ENCODE measurements at regions not wholly inside any gene's neighbourhood (a gene's known extent, or its start where the extent isn't known, plus 50 kb on each side); places are given as distances from the start of the nearest gene placed in this dataset.
A peak's percentile ranks its signal among the peaks of the same experiment; 100 is the strongest.
"Not testable (repeated sequence)": the region's sequence is repeated elsewhere in the genome, so short reads cannot be mapped to it uniquely, and the experiment has no call there.

DNA sequence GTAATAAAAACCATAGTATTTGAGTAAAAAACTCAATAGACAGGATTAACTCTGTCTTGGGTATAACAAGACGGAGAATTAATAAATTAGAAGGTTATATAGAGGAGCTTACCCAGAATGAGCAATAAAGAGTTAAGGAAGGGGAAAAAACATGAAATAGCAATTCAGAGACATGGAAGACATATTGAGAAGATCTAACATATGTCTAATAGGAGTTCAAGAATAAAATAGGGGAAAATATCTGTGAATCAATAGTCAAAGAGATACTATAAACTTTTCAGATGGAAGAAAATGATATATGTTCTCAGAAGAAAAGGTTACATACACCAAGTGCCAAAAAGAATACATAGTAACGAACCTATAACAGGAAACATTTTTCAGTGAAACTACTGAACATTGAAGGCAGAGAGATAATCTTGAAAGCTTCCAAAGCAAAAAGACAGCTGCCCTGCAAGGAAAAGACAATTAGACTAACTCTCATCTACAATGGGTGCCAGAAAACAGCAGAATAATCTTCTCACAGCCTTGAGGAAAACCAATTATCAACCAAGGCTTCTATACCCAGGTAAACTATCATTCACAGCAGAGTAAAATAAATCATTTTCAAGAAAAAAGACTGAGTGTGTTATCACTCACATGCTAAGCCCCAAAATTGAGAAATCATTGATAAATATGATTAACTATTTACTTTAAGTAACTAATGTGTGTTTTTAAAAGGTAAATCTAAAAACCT lies 106.0 kb downstream of the ENC1 start:
- no peak for DNase-seq (ENCODE audit: low spot score)

DNA sequence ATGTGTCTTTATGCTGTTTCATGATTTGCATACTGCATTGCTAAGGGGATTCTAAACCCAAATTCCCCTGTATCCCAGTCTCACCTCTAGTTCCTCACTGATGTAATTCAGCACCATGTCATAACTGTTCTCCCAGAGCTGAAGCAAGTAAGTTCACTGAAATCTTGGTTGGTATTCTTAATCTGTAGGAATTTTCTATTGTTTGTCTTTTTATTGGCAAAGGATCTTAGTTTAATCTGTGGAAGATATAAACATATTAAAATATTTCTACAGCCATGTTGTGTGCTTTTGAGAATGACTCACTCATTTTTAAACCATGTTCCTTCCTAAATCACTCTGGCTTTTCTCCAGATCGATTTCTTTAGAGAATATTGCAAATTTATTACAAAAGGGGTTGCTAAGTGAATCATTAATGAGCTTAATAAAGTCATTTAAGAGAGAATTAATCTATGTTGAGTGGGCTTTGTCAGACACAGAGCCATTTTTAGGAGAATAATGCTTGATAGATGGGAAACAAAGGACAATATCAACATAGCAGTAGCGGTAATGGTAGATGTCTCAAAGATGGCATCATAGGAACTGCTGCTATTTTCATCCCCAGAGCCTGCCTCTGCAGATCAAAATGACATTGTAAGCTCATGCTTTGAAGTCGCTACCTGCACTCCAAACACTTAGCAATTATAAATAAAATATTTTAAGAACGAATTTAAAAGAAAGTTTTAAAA lies 110.0 kb downstream of the ENC1 start:
- no peak for DNase-seq (ENCODE audit: low spot score)

DNA sequence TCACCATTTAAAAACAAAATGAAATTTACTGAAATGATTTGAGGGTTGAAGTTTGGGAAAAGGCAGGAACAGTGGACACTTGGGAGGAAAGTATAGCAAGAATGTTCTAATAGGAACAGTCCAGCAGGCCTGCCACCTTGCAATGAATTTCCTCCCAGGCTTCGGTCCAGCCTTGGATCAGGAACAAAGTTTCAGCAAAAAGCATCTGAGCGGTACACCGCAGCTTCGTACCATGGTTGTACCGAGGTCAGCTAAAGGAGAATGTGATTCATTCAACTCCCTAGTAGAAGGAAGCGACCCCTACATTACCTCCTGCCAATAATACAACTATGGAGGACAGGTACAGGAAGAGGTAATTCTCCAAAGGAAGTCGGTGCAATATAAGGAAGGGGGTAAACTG lies 111.4 kb downstream of the ENC1 start:
- no peak for DNase-seq (ENCODE audit: low spot score)

DNA sequence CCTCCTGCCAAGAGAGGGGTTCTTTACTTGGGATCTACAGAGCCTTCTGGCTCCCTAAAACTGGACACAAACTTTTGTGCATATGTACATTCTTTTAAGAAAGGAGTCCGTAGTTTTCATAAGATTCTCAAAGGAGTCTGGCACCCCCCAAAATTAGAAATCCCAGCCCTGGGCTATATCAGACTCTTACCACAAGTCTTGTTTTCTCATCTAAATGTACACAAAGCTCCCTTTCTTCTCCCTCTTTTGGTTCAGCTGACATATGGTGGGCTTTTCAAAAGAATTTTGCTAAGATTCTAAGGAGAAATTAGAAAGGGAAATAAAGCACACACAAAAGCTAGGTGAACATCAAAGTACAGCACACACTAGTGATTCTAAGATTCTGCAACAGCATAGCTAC lies 114.4 kb downstream of the ENC1 start:
- DNase-seq (ENCODE audit: low spot score) = no peak

DNA sequence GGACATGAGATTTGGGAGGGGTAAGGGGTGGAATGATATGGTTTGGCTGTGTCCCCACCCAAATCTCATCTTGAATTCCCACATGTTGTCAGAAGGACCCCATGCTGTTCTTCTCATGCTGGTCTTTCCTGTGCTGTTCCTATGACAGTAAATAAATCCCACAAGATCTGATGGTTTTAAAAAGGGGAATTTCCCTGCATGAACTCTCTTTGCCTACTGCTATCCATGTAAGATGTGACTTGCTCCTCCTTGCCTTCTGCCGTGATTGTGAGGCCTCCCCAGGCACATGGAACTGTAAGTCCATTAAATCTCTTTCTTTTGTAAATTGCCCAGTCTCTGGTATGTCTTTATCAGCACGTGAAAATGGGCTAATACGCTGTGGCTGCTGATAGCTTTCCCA lies 115.8 kb downstream of the ENC1 start:
- not testable (repeated sequence) for DNase-seq (ENCODE audit: low spot score)

DNA sequence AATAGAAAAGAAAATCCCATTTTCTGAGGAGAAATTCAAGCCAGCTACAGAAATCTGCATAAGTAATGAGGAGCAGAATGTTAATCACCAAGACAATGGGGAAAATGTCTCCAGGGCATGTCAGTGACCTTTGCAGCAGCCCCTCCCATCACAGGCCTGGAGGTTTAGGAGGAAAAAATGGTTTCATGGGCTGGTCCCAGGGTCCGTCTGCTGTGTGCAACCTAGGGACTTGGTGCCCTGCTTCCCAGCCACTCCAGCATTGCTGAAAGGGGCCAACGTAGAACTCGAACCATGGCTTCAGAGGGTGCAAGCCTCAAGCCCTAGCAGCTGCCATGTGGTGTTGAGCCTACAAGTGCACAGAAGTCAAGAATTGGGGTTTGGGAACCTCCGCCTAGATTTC lies 116.8 kb downstream of the ENC1 start:
- not testable (repeated sequence) for DNase-seq (ENCODE audit: low spot score)

DNA sequence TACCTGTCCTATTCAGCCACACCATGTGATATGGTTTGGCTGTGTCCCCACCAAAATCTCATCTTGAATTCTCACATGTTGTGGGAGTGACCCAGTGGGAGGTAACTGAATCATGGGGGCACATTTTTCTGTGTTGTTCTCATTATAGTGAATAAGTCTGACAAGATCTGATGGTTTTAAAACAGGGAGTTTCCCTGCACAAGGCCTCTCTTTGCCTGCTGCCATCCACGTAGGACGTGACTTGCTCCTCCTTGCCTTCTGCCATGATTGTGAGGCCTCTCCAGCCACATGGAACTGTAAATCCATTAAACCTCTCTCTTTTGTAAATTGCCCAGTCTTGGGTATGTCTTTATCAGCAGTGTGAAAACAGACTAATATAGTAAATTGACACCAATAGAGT lies 117.7 kb downstream of the ENC1 start:
- not testable (repeated sequence) for DNase-seq (ENCODE audit: low spot score)

DNA sequence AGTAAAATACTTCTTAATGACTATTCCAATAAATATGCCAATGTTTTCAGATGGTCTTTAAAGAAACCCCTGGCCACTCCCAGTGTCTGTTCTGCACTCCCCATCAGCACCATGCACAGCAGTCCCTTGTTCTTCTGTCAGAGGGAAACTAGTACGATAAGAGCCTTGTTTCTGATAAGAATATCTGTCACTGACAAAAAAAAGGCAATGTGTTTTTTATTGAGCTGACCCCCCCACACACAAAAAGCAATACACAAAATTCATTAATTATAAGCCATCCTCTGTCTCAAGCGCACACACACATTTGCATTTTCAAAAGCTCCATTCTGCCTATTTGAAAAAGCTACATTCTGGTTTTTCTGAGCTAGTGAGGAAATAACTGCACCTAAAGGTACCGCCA lies 119.1 kb downstream of the ENC1 start:
- no peak for DNase-seq (ENCODE audit: low spot score)

DNA sequence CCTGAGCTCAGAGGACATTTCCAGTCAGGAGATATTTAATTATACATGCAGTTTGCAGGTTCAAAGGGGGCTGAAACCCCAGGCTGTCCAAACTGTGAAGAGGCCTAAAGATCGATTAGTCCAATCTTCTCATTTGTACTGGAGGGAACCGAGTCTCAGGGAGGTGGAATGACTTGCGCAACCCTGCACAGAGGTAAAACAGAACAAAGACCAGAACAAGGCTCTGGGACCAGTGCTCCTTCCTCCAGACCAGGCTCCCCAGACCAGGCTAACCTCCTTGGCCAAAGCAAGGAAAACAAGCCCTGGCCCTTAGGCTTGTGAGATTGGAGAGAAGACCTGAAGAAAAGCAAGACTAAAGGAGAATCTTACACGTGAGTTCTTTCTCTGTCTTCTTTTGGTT lies 120.8 kb downstream of the ENC1 start:
- DNase-seq (ENCODE audit: low spot score) = no peak

DNA sequence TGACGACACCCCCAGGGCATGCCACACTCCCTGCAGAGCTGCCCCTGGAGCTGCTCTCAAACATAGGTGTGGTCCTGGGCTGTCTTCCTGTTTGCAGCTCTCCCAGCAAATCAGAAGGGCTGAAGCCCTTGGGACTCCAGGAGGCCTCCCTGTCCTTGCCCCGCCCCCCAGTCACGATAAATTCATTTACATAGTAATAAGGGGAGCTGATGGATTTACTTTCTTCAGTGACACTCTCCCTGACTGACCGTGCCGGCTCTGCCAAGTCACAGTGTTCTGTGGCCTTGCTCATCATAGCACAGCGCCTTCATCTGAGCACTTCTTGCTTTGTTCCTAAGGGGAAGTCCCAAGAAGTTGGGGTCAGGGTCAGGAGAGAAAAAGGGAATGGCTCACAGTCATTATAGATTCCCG lies 121.4 kb downstream of the ENC1 start:
- peak; percentile 39 for DNase-seq (ENCODE audit: low spot score)

DNA sequence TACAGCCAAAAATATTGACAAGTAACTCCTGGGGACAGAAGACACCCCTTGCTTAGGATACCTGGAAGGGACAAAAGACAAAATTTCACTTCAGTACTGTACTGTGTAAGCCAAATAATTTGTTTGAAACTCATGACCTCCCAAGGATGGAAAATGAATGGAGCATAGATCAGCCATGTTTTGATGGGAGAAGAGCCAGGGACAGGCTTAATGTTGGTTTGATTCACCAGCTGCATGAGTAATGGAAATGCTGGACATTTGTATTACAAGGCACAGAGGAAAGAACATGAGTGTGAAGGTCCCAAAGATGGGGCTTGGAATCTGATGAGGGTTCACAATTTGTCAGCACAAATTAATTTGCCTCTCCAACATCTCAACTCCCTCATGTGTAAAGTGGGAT lies 122.8 kb downstream of the ENC1 start:
- DNase-seq (ENCODE audit: low spot score) = no peak

DNA sequence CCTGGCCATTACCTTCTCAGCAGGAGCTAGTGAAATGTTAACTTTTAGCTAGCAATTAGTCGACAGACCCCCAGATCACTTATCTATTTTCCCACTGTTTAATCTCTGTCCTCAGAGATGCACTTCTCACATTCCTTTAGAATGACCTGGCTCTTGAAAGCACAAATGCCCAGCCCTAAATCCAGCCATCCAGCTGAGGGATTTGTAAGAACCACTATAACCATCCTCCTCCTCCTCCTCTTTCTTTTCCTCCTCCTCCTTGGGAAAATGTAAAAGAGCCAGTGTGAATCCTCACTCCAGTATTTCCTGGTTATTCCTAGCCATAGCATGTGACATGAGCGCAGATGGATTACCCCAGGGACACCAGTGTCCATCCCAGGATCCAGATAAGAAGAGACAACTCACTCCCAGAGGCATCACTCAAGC lies 124.3 kb downstream of the ENC1 start:
- peak; percentile 65 for DNase-seq (ENCODE audit: low spot score)

DNA sequence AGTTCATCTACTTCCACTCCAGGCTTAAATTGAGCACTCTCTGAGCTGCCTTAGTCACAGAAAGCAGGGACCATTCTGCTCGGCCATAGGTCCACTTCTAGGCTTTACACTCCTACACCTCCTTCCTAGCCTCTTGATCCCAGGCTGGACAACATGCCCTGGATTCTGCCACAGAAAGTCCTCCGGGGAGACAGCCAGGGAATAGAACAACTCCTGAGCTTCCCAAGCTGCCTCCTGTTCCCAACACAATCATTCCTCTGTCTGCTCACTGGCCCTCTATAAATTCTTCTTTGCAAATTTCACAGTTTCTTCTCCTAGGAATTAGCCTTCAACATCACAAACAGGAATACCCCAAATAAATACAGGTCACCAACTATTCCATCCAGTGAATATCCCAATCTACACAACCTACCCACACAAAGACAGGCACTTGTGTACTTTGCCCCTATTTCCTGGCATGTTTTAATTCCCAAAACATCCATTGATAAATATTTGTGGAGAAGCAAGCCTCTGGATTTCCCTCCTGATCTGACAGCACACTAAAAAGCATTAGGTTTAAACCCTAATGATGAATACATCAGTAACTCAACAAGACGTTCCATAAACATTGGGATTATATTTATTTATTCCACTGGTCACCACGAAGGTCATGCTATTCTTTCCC lies 125.5 kb downstream of the ENC1 start:
- DNase-seq (ENCODE audit: low spot score) = no peak

DNA sequence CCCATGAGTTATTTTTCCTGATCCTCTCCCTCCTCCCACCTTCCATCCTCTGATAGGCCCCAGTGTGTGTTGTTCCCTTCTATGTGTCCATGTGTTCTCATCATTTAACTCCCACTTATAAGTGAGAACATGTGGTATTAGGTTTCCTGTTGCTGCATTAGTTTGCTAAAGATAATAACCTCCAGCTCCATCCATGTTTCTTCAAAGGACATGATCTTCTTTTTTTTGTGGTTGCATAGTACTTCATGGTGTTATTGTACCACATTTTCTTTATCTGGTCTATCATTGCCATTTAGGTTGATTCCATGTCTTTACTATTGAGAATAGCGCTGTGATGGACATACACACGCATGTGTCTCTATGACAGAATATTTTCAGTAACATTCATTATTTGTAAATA lies 128.8 kb downstream of the ENC1 start:
- not testable (repeated sequence) for DNase-seq (ENCODE audit: low spot score)

DNA sequence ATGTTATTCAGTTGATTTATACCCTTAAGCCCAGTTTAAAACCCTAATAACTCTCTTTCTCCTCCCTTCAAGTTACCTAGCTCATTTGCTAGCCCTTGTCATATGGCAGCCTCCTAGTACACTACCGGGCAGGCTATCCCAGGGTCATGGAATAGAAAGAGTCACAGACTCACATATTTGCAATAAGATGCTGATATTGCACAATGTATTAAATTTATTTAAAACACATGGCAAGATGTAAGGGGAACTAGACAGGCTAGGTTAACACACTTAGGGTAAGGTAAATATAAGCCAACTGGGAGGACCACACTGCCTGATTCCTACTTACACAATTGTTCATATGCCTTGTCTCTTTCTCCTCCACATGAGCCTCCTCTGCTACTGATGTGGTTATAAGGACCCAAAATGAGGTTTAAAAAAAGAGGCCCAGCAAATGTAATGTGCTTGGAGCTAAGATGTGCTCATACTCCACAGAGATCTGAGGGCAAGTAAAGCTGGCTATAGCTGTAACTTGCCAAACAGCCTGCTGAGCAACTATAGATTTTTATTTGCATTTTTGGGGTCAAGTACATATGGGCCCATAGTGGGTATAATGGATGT lies 130.0 kb downstream of the ENC1 start:
- no peak for DNase-seq (ENCODE audit: low spot score)

DNA sequence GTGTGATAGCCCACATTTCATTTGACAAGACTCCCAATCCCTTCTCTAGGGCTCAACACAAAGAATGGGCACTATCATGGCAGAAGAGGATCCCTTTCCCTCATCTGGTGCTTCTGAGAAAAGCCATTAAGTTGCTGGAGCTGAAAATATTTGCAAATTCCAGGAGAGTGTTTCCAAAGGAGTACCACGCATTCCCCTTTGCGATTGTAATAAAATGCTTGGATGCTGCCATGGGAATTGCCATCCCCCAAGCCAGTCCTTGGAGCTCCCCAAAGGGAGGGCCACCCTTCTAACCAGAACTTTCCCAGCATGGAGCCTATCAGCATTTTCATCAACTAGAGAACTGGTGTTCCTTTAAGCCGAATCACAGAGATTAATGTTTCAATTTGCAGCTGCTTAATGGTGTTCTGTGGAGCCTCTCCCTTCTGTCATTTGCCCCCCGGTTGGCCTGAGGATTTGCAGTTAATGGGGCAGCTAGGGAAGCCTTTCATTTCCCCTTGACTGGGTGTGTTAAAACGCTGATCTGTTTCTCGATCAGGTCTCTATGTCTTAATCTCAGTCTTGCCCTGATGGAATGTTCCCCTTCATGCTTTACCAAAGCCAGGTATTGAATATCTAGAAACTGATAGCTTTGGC lies 133.0 kb downstream of the ENC1 start:
- no peak for DNase-seq (ENCODE audit: low spot score)

DNA sequence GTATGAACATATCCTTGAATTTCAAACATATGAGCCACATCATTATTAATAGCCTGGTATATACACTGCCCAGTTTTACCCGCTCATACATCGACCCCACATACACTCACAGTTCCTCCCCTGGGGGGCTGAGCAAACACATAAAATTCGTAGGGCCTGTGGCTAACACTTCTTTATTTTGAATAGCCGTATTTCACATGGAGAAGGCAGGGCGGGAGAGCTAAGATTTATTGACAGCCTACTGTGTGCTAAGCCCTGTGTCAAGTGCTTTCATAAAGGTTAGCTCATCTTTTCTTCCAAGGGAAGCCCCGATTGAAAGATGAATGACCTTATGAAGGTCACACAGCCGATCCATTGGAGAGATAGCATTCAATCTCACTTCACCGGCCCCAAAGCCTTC lies 134.4 kb downstream of the ENC1 start:
- DNase-seq (ENCODE audit: low spot score) = no peak

DNA sequence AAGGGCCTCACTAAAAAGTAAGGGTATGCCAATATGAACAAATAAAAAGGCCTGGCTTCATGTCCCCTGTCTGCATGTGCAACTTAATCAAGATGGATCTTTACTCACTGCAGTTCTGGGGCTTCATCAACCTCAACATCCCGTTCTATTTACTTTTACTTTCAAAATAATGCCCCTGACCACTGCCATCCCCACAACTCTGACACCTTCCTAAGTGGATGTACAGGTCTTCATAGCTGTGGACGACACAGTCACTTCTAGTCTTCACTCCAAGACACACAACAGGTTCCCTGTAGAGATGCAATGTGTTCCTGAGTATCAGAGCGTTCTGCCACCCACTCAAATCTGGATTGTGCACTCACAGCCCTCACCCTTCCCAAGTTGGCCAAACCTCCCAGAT lies 136.1 kb downstream of the ENC1 start:
- DNase-seq (ENCODE audit: low spot score) = no peak

DNA sequence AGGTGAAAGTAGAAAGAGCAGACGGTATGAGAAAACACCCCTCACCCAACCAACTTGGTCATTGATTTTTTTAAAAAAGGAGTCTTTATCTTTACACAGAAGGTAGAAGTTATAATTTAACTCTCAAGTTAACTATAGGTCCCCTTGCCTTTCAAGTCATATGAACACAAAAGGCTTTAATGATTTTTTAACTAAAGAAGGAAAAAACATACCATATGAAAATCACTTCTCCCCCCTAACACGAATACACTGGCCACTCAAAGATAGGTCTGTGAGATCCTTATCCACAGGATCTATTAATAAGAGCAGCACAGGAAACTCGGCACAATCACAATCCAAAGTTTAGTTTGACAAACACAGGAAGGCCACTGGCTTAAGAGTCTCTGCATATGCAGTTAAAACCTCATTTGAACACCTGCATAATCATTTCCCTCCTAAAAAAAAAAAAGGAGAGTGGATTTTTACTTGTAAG lies 138.0 kb downstream of the ENC1 start:
- no peak for DNase-seq (ENCODE audit: low spot score)

DNA sequence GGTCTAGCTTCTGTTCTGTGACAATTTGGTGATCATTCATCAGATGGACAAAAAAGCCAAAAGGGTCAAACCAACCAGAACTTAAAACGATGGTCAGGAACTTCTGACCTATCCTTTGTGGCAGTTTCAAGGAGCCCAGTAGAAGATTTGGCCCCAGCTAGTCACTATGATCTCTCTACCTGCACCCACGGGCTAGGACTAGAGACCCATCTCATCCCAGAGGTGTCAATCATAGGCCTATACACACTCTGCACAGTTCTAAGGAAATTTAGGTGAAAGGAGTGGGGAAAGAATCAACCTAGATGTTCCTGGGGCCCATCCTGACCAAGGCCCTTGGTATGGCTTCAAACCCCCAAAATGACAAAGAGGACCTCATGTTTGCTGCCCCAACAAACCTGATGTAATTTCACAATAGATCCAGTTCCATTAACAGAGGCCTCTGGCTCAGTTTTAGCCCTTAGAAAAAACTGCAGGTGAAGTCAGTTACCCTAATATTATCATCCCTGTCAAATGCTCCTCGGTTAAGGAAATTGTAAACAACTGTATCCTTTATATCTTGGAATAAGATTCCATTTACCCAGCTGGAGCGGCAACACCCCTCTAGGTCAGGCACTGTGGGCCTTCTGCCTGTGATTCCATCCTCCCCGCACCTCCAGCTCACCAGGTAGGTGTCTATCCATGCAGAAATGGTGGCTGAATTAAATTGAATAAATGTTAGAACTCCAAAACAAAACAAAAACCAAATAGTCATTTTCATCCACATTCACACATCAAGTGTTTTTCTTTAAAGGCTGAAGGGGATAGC lies 138.7 kb downstream of the ENC1 start:
- DNase-seq (ENCODE audit: low spot score) = no peak
